ENCODE measurements at regions not wholly inside any gene's neighbourhood (a gene's known extent, or its start where the extent isn't known, plus 50 kb on each side); places are given as distances from the start of the nearest gene placed in this dataset.

DNA sequence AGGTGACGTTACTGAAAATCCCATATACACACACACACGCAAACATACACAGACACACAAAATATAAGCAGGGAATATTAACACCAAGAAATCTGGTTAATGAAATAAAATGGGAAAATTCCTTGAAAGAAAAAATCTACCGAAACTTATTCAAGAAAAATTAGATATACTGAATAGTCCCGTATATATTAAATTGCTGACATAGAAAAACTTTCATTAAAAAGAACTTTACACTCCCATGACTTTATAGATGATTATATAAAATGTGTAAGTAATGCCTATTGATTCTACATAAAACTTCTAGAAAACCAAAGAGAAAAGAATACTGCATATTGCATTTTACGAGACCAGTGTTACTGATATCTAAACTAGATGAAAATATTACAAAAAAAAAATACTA lies 803.2 kb downstream of the SLC16A7 start:
- Histone ChIP-seq H3K27ac (ENCODE audit: low read depth in 1 of 2, low read length in 2 of 2) (no peak overlapping the region), H3K9me3 (ENCODE audit: control insufficient read depth in 1 of 2, insufficient read depth in 1 of 2, low read length in 2 of 2) (no peaks in the 10 kb centered on the region), H3K4me3 (ENCODE audit: low read length) (no peak overlapping the region), H3K27me3 (ENCODE audit: control insufficient read depth in 1 of 2, insufficient read depth in 2 of 2, low read length in 2 of 2) (no peaks in the 10 kb centered on the region), H3K36me3 (ENCODE audit: insufficient read depth, low read length) (no peaks in the 10 kb centered on the region), H3K4me1 (ENCODE audit: insufficient read depth, low read length) (no peaks in the 10 kb centered on the region)
- intact Hi-C loops (cut with DNase I, micrococcal nuclease): no loop called here
- H3K27ac Mint-ChIP-seq: no peak overlapping the region
- POLR2A ChIA-PET: no interaction called here
- no peaks in the 10 kb centered on the region for H3K27me3 Mint-ChIP-seq
- ATAC-seq (ENCODE audit: poor library complexity): no peak
- CTCF ChIA-PET: no interaction called here
- TF ChIP-seq, protein P1, sequence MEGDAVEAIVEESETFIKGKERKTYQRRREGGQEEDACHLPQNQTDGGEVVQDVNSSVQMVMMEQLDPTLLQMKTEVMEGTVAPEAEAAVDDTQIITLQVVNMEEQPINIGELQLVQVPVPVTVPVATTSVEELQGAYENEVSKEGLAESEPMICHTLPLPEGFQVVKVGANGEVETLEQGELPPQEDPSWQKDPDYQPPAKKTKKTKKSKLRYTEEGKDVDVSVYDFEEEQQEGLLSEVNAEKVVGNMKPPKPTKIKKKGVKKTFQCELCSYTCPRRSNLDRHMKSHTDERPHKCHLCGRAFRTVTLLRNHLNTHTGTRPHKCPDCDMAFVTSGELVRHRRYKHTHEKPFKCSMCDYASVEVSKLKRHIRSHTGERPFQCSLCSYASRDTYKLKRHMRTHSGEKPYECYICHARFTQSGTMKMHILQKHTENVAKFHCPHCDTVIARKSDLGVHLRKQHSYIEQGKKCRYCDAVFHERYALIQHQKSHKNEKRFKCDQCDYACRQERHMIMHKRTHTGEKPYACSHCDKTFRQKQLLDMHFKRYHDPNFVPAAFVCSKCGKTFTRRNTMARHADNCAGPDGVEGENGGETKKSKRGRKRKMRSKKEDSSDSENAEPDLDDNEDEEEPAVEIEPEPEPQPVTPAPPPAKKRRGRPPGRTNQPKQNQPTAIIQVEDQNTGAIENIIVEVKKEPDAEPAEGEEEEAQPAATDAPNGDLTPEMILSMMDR (IDR thresholded peaks at IDR 0.05): no peak
- no peaks in the 10 kb centered on the region for H3K36me3 Mint-ChIP-seq (ENCODE audit: low read depth)
- no peaks in the 10 kb centered on the region for H3K4me1 Mint-ChIP-seq (ENCODE audit: low read depth)
- no peaks in the 10 kb centered on the region for H3K9me3 Mint-ChIP-seq
- H3K4me3 Mint-ChIP-seq: no peak overlapping the region
- DNase-seq: no peak

DNA sequence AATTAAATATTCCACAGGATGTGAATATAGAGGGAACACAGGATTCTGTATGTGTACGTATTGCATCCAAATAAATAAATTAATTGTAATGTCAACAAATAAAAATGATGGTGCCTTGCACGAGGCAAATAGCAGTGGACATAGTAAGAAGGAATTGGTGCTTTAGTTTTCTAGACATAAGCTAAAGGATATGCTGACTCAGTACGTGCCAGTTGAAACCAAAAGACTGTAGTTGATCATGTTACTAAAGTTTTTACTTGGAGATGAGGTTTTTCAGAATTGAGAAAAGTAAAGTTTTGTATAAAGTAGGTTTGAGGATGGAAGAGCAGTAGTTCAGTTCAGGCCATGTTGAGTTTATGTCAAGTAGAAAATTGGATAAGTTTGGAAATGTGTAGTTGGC lies 807.2 kb downstream of the SLC16A7 start:
- CTCF ChIA-PET: no interaction called here
- Histone ChIP-seq H3K4me1 (ENCODE audit: insufficient read depth, low read length) (no peaks in the 10 kb centered on the region), H3K36me3 (ENCODE audit: insufficient read depth, low read length) (no peaks in the 10 kb centered on the region), H3K27me3 (ENCODE audit: control insufficient read depth in 1 of 2, insufficient read depth in 2 of 2, low read length in 2 of 2) (no peaks in the 10 kb centered on the region), H3K9me3 (ENCODE audit: control insufficient read depth in 1 of 2, insufficient read depth in 1 of 2, low read length in 2 of 2) (no peaks in the 10 kb centered on the region), H3K27ac (ENCODE audit: low read depth in 1 of 2, low read length in 2 of 2) (no peak overlapping the region), H3K4me3 (ENCODE audit: low read length) (no peak overlapping the region)
- intact Hi-C loops (cut with DNase I, micrococcal nuclease): no loop called here
- POLR2A ChIA-PET: no interaction called here
- Mint-ChIP-seq H3K27ac (no peak overlapping the region), H3K27me3 (no peaks in the 10 kb centered on the region), H3K9me3 (no peaks in the 10 kb centered on the region), H3K36me3 (ENCODE audit: low read depth) (no peaks in the 10 kb centered on the region), H3K4me1 (ENCODE audit: low read depth) (no peaks in the 10 kb centered on the region), H3K4me3 (no peak overlapping the region)
- ATAC-seq (ENCODE audit: poor library complexity) (no peak), DNase-seq (no peak)
- TF ChIP-seq, protein P1 (IDR thresholded peaks at IDR 0.05): no peak

DNA sequence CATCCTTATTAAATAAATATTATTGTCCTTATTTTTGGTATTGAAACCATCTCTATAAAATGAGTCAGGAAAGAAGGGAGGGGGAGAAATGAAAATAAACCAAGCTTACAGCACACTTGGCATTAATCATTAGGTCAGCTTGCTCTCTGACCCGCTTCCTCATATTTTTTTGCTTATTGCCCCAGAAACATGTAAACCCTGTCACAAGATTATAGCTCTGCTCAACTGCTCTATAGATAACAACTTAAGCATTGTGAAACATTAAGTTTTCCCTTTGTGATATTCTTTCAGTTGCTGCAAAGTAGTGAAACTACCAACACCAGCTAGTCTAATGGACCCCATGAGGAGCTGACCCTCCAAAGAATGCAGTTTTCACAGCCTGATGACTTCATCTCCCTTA lies 819.5 kb downstream of the SLC16A7 start:
- H3K27ac Mint-ChIP-seq: no peak overlapping the region
- POLR2A ChIA-PET: no interaction called here

More for the DNA sequence above, 819.5 kb downstream of the SLC16A7 start:
- TF ChIP-seq, protein P1 (IDR thresholded peaks at IDR 0.05): no peak
- no peaks in the 10 kb centered on the region for H3K4me1 ChIP-seq (ENCODE audit: insufficient read depth, low read length)
- CTCF ChIA-PET: no interaction called here
- Mint-ChIP-seq H3K27me3 (no peaks in the 10 kb centered on the region), H3K9me3 (peaks cover 16% of the 10 kb centered on the region), H3K4me3 (no peak overlapping the region), H3K4me1 (ENCODE audit: low read depth) (no peaks in the 10 kb centered on the region), H3K36me3 (ENCODE audit: low read depth) (no peaks in the 10 kb centered on the region)
- no peaks in the 10 kb centered on the region for H3K36me3 ChIP-seq (ENCODE audit: insufficient read depth, low read length)
- H3K4me3 ChIP-seq (ENCODE audit: low read length): no peak overlapping the region
- ATAC-seq (ENCODE audit: poor library complexity): no peak
- H3K27me3 ChIP-seq (ENCODE audit: control insufficient read depth in 1 of 2, insufficient read depth in 2 of 2, low read length in 2 of 2): no peaks in the 10 kb centered on the region
- DNase-seq: no peak
- H3K9me3 ChIP-seq (ENCODE audit: control insufficient read depth in 1 of 2, insufficient read depth in 1 of 2, low read length in 2 of 2): peaks cover 5 to 9% of the 10 kb centered on the region in 2 experiments
- no peak overlapping the region for H3K27ac ChIP-seq (ENCODE audit: low read depth in 1 of 2, low read length in 2 of 2)
- intact Hi-C loops (cut with DNase I, micrococcal nuclease): no loop called here
